Spinal cord (tissue), 9 donors: ENCODE measurements at regions not wholly inside any gene's neighbourhood (a gene's known extent, or its start where the extent isn't known, plus 50 kb on each side); places are given as distances from the start of the nearest gene placed in this dataset.
A peak's percentile ranks its signal among the peaks of the same experiment; 100 is the strongest.

ENCODE experiments used
- DNase-seq, 6 donors: peaks; one replicate each; pipeline versions ENCODE4 v3.0.0 to v3.0.0-alpha.2; 2013 to 2015; ENCODE audit warnings: low spot score in 6 of 6, low read depth in 4 of 6
- H3K27ac ChIP-seq: one replicate; pipeline ENCODE4 v1.5.1; 2013; ENCODE audit warnings: low read depth, low read length, control low read depth
- H3K27me3 ChIP-seq: one replicate; pipeline ENCODE4 v1.6.1; 2013; ENCODE audit warnings: low read length; ENCODE audit not compliant: control insufficient read depth, insufficient read depth
- H3K36me3 ChIP-seq: one replicate; pipeline ENCODE4 v1.6.1; 2013; ENCODE audit warnings: low read length; ENCODE audit not compliant: control insufficient read depth, insufficient read depth
- H3K4me1 ChIP-seq: one replicate; pipeline ENCODE4 v1.6.1; 2013; ENCODE audit warnings: low read length; ENCODE audit not compliant: control insufficient read depth, insufficient read depth
- H3K4me3 ChIP-seq: one replicate; pipeline ENCODE4 v1.5.1; 2013; ENCODE audit warnings: low read depth, low read length, control low read depth
- H3K9me3 ChIP-seq: one replicate; pipeline ENCODE4 v1.6.1; 2013; ENCODE audit warnings: low read length; ENCODE audit not compliant: control insufficient read depth, insufficient read depth
- WGBS: methylation state at CpG from one replicate; pipeline ENCODE4 v1.1.5; 2013; ENCODE audit warnings: missing lambda C conversion rate; ENCODE audit not compliant: insufficient coverage; 5-methylcytosine and 5-hydroxymethylcytosine counted together
- donor health status: healthy.

DNA sequence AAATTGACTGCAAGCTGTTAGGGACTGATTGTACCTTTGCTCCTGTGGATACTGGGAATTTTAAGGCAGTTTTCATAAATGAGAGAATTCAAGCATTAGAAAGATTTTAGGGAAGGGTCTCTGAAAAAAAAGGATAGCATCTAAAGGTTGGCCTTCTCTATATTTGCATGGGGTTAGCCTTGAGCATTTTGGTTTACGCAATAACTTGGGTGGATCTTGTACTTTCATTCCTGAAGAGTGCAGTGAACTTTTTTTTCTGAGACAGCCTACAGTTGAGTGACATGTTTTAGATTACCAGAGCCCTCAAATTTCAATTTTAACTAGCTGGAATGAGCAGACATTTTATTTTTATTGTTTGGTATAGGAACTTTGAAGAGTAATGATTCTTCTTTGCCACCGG lies 91.6 kb upstream of the NR3C1 start:
- no peaks in the 10 kb centered on the region for H3K9me3 ChIP-seq
- WGBS: no CpG with 5 or more reads among the region's 2 CpGs
- H3K27ac ChIP-seq: no peak overlapping the region
- H3K4me1 ChIP-seq: no peaks in the 10 kb centered on the region
- H3K27me3 ChIP-seq: no peaks in the 10 kb centered on the region
- H3K4me3 ChIP-seq: no peak overlapping the region
- no peak for DNase-seq
- H3K36me3 ChIP-seq: no peaks in the 10 kb centered on the region

- Histone ChIP-seq H3K4me1 (no peaks in the 10 kb centered on the region), H3K27ac (no peak overlapping the region), H3K9me3 (no peaks in the 10 kb centered on the region), H3K27me3 (no peaks in the 10 kb centered on the region), H3K36me3 (no peaks in the 10 kb centered on the region), H3K4me3 (no peak overlapping the region)
- DNase-seq: no peak
- no CpG with 5 or more reads among the region's 1 CpG for WGBS
Measured at GRCh38 chr5:143494595-143494994, 91.1 kb upstream of the NR3C1 start.

DNA sequence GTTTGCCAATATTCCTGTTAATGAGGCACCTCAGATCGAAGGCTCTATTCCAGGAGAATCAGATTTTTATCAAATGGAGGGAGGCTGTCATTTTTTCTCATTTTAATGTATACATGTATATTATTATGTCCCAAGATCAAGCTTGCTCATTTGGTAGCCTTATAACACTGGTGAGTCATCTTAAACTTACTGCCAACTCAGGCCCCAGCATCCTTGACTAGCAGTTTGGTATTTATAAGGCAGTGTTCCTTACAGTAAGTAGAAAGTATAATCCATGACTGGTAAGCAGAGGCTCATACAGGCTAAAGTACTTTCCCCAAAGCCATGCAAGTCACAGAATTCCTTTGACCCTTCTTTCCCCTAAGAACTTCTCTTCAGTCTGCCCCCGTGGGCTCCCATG lies 90.7 kb upstream of the NR3C1 start:
- no peaks in the 10 kb centered on the region for H3K36me3 ChIP-seq
- H3K4me1 ChIP-seq: no peaks in the 10 kb centered on the region
- H3K4me3 ChIP-seq: no peak overlapping the region
- 83% methylated on average over 1 of the region's 2 CpGs for WGBS
- no peaks in the 10 kb centered on the region for H3K27me3 ChIP-seq
- DNase-seq: no peak
- H3K27ac ChIP-seq: no peak overlapping the region
- H3K9me3 ChIP-seq: no peaks in the 10 kb centered on the region

DNA sequence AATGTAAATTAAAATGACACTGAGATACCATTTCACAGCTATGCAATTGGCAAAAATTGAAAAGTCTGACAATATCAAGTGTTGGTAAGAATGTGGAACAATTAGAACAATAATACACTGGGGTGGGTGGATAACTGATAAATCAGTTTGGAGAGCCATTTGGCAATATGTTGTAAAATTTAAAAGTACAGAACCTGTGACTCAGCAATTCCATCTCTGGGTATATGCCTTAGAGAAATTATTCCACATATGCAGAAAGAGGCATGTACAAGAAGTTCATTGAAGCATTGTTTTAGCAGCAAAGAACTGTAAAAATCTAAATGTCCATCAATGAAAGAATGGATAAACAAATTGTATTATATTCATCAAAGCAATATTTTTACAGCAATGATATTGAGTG lies 89.3 kb upstream of the NR3C1 start:
- H3K27ac ChIP-seq: no peak overlapping the region
- H3K27me3 ChIP-seq: no peaks in the 10 kb centered on the region
- no peaks in the 10 kb centered on the region for H3K9me3 ChIP-seq
- no peaks in the 10 kb centered on the region for H3K36me3 ChIP-seq
- no peaks in the 10 kb centered on the region for H3K4me1 ChIP-seq
- DNase-seq: no peak
- H3K4me3 ChIP-seq: no peak overlapping the region

GRCh38 chr5:143491646-143492045 lies 88.2 kb upstream of the NR3C1 start:
- Histone ChIP-seq H3K27ac (no peak overlapping the region), H3K27me3 (no peaks in the 10 kb centered on the region), H3K36me3 (no peaks in the 10 kb centered on the region), H3K4me3 (no peak overlapping the region), H3K9me3 (no peaks in the 10 kb centered on the region), H3K4me1 (no peaks in the 10 kb centered on the region)
- no peak for DNase-seq
- 100% methylated on average over 1 of the region's 3 CpGs for WGBS

DNA sequence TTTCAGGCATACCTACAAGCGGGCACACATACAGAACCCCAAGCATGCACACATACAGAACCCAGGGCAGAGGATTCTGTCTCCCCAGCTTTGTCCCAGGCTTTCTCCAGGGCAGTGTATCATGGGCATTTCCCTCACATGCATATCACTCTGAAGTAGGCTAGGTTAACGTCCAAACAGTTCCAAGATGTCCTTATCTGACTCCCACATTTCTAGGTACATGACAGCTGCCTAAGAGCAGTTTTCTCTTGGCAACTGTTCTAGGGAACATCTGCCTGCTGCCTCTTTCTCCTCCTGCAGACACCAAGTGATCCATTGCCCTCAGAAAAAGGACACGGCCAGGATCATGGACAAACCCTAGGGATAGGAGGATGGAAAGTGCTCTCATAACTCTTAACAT lies 84.9 kb upstream of the NR3C1 start:
- Histone ChIP-seq H3K9me3 (no peaks in the 10 kb centered on the region), H3K4me3 (no peak overlapping the region), H3K4me1 (no peaks in the 10 kb centered on the region), H3K36me3 (no peaks in the 10 kb centered on the region), H3K27ac (no peak overlapping the region), H3K27me3 (no peaks in the 10 kb centered on the region)
- WGBS: 100% methylated on average over 2 of the region's 3 CpGs
- no peak for DNase-seq

GRCh38 chr5:143484601-143485000 lies 81.1 kb upstream of the NR3C1 start:
- no peaks in the 10 kb centered on the region for H3K27me3 ChIP-seq
- no peak overlapping the region for H3K27ac ChIP-seq
- no peaks in the 10 kb centered on the region for H3K9me3 ChIP-seq
- no CpG with 5 or more reads among the region's 1 CpG for WGBS
- no peaks in the 10 kb centered on the region for H3K4me1 ChIP-seq
- H3K36me3 ChIP-seq: no peaks in the 10 kb centered on the region
- no peak for DNase-seq
- H3K4me3 ChIP-seq: no peak overlapping the region

GRCh38 chr5:143481697-143482531 lies 78.4 kb upstream of the NR3C1 start:
- no peaks in the 10 kb centered on the region for H3K4me1 ChIP-seq

GRCh38 chr5:143480001-143480400 lies 76.5 kb upstream of the NR3C1 start:
- Histone ChIP-seq H3K9me3 (no peaks in the 10 kb centered on the region), H3K36me3 (no peaks in the 10 kb centered on the region), H3K4me1 (no peaks in the 10 kb centered on the region), H3K4me3 (no peak overlapping the region), H3K27me3 (no peaks in the 10 kb centered on the region), H3K27ac (no peak overlapping the region)
- WGBS: no CpG with 5 or more reads among the region's 3 CpGs
- no peak for DNase-seq

More at GRCh38 chr5:143481697-143482531, 78.4 kb upstream of the NR3C1 start:
- Histone ChIP-seq H3K4me3 (no peak overlapping the region), H3K27ac (peak overlapping the region; percentile 3), H3K9me3 (no peaks in the 10 kb centered on the region), H3K27me3 (no peaks in the 10 kb centered on the region), H3K36me3 (no peaks in the 10 kb centered on the region)
- 83% methylated on average over 2 of the region's 4 CpGs for WGBS
- peak in 1 of 6 donors; percentile 17 for DNase-seq

DNA sequence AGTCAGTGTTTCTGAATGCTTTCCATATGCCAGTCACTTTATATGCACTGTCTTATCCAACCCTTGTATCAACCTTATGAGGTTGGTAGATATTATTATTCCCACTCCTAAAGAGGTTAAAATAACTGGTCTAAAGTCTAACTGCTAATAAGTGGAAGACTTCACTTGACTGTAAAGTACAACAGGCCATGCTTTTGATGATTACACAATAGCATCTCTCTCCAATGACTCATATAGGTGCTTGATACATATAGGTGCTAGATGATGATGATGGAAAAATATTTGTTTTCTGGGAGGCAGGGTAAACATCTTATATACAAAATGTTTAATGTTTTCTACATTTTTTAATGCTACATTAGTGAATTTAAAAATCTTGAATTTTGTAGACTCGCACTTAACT lies 75.9 kb upstream of the NR3C1 start:
- Histone ChIP-seq H3K9me3 (no peaks in the 10 kb centered on the region), H3K36me3 (no peaks in the 10 kb centered on the region), H3K27ac (no peak overlapping the region), H3K4me1 (no peaks in the 10 kb centered on the region), H3K4me3 (no peak overlapping the region), H3K27me3 (no peaks in the 10 kb centered on the region)
- DNase-seq: no peak
- WGBS: no CpG with 5 or more reads among the region's 1 CpG
